Renal cortex interstitium (tissue), 11 donors: ENCODE measurements at regions not wholly inside any gene's neighbourhood (a gene's known extent, or its start where the extent isn't known, plus 50 kb on each side); places are given as distances from the start of the nearest gene placed in this dataset.
"Not testable (repeated sequence)": the region's sequence is repeated elsewhere in the genome, so short reads cannot be mapped to it uniquely, and the experiment has no call there.

Experiments used
- DNase-seq, 11 donors: peaks; one replicate each; pipeline ENCODE4 v3.0.0-alpha.2; 2013; ENCODE audit warnings: low read depth in 9 of 11, low spot score in 4 of 11; ENCODE audit errors: extremely low read depth in 1 of 11

DNA sequence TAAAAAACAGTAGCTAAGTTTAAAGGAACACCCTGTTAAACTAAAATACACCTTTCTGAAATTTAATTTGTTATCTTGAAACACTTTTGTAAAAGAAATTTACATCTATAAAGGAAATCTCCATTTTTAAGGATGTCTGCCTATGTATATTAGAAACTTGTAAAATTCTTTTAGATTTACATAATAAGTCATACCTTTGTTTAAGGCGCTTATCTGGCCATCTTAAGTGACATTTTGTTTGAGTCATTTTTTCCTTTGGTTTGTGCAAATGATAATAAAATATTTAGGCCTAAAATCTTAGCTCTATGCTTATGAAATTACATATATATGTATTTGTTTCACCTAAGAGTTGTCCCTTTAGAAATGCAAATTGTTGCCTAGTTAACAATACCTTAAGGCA, 1193.4 kb downstream of the FSCB start:
- DNase-seq: no peak

DNA sequence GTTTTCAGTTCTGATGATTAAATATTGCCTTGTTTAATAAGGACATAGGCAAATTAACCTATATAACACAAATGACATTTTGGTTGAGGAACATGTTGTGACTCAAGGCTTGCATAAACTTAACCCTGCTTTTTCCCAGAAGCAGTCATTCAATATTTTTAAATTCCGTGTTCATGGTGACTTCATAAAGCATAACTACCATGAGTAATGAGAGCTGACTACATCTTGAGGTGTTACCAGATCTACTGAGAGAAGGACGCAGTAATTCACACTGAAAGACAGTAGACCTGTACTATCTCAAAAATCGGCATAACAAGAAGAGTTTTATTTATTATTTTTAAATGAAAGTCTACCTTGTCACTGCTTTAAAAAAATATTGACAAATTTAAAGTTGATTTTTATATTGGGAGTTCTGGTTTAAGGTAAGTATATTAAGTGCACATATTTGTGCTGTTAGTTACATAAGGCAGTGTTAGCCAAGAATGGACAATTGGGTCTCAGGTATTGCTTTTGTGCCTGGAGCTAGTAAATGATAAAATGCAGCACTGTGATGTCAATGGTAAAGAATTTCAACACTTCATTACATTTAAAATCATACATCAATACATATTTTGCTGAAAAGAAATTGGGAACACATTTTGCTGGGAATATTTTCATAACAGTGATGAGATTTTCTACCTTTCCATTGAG, 1198.5 kb downstream of the FSCB start:
- no peak for DNase-seq

DNA sequence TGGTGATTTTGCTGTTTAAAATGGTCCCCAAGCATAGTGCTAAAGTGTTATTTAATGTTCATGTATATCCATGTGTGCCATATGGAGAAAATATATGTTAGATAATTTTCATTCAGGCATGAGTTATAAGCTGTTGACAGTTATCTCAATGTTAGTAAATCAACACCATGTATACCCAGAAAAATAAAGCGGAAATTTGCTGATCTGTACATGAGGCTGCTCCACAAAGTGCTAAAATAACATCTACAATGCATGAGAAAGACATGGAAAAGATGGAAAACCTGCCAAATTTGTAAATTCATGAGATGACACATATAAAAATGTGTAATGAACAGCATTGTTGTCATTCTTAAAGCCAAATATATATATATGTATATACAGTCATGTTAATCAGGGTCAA, 1199.2 kb downstream of the FSCB start:
- DNase-seq: no peak

DNA sequence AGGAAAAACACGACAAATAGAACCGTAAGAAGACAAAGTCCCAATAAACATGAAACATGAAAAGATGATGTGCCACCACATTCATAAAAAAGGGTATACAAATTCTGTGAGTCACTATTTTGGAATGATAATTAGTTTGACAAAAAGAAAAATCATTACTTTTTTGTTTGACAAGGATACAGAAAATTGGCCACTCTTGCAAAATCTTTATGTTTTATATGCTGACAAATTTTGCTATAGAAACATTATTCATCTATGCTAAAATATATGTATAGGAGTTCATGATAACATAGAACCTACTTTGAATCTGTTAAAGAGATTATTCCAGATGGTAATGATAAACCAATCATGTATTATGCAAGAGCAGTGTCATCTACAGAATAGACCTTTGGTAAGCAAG, 1201.0 kb downstream of the FSCB start:
- no peak for DNase-seq

DNA sequence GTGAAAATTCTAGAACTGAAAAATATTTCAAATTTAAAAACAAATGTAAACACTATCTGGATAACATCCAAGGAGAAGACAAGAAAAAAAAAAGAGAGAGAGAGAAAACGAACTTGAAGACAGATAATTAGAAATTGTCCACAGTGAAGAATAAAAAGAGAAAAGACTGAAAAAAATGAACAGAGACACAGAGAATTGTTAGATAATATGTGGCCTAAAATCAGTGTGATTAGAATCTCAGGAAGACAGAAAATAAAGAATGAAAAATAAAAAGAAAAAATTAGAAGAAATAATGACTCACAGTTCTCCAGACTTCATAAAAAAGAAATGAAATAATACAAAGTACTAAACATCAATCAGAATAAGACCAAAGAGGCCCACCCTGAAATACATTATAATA, 1209.3 kb downstream of the FSCB start:
- no peak for DNase-seq

DNA sequence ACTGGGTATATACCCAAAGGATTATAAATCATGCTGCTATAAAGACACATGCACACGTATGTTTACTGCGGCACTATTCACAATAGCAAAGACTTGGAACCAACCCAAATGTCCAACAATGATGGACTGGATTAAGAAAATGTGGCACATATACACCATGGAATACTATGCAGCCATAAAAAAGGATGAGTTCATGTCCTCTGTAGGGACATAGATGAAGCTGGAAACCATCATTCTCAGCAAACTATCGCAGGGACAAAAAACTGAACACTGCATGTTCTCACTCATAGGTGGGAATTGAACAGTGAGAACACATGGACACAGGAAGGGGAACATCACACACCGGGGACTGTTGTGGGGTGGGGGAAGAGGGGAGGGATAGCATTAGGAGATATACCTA, 1211.0 kb downstream of the FSCB start:
- DNase-seq: not testable (repeated sequence)

DNA sequence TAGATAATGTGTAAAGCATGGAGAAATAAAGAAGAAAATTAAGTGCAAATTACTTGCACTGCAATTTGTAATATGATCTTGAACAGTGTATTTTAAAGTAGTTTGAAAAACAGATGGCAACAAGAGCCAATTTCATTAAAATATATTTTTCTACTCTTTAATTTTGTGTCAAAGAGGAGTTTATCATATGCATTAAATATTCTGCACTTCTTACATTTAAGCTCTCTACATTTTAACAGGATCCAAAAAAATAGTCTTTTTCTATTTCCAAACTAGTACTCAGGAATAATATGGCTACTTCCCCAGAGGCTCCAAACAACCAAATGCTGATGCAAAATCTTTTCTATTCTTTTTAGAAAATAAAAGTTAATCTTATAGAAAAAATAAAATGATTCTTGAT, 1221.5 kb downstream of the FSCB start:
- DNase-seq: no peak

DNA sequence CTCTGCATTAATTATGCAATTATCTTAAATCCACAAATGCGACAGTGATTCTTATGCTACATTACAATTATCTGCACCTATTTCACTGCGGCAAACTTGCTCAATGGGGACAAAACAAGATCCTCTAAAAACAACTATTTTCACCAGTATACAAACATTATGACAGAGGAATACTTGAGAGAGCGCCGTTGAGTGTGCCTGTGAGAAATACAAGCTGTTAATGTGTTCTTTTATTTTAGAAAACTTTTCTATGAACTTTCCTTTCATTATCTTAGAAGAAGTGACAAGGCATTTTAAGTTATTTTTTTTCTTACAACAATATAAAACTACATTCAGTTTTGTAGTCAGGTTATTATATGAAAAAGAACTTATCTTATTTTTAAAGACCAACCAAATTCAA, 1247.0 kb downstream of the FSCB start:
- DNase-seq: no peak

DNA sequence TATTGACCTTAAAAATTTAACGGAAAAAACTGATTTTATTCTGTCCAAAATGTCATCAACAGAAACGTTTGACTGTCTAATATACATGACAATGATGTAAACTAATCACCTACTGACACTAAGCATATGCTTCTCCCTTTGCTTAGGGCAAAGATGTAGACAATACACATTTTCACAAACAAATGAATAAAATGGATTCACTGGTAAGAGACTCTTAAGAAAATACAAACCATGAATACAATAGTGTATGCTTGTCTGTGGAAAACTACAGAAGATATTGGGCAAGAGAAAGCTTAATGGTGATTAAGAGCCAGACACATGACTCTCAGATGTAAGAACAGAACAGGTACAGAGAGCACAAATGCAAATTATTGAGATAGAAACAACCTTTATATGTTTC, 1248.7 kb downstream of the FSCB start:
- no peak for DNase-seq

DNA sequence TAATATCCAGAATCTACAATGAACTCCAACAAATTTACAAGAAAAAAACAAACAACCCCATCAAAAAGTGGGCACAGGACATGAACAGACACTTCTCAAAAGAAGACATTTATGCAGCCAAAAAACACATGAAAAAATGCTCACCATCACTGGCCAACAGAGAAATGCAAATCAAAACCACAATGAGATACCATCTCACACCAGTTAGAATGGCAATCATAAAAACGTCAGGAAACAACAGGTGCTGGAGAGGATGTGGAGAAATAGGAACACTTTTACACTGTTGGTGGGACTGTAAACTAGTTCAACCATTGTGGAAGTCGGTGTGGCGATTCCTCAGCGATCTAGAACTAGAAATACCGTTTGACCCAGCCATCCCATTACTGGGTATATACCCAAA, 1250.1 kb downstream of the FSCB start:
- DNase-seq: not testable (repeated sequence)

DNA sequence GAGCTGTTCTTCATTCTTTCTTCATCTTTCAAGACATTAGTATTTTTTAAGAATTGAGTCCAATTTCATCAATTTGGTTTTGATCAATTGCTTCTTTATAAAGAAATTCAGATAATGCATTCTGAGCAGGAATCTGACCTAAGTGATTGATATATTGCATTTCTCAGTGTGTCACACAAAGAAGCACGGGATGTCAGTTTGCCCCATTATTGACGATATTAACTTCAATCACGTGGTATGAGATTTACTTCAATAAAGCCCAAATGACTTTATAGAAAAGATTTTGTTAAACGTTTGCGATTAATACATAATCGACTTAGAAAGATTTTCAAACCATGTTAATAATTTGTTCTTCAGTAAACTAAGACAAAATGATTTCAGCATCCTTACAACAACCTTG, 1254.2 kb downstream of the FSCB start:
- DNase-seq: no peak

DNA sequence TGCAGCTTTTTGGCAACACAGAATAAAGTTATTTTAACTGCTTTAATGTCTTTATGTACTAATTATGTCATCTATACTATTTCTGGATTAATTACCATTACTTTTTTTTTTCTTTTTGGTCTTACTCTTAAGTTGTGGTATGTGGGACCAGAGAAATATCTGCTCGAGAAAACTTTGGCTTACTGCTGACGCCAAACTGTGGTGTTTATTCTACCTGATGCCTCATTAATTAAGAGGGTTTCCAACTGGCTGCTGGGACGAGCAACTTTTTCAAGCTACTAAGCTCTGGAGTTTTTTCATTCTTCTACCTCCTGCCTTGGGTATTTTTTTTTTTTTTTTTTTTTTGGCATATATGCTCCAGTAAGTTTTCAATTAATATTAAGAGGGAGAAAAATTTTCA, 1257.5 kb downstream of the FSCB start:
- peak in 6 of 11 donors; percentile 0 to 21 (median 4) for DNase-seq

DNA sequence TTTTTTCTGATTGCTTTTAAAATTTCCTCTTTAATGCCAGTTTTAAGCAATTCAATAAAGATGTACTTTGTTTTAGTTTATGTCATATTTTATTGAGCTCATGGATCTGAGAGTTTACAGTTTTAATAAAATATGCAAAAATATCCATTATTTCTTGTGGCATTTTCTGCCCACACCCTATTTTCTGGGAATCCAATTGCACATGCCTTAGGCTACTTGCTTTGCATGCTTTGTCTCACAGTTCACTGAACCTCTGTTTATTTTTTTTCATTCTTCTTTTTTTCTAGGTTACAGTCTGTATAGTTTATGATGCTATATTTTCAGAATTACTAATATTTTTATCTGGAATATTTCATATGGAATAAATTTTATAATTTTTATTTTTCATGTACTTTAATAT, 1258.0 kb downstream of the FSCB start:
- no peak for DNase-seq

DNA sequence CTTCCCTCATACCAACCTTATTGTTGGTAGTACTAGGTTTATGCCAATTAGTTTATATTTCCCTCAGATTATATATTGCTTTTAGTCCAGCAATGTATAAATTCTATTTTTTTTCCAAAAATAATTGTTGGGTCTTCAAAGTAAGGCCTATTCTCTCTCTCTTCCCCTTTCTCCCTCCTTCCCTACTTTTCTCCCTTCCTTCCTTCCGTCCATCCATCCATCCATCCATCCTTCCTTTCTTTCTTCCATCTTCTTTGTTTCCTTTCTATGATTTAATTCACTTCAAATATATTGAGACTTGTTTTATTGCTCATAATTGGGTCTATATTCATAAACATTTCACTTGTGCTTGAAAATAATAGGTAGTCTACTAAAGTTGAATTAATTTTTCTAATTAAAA, 1259.2 kb downstream of the FSCB start:
- DNase-seq: no peak

DNA sequence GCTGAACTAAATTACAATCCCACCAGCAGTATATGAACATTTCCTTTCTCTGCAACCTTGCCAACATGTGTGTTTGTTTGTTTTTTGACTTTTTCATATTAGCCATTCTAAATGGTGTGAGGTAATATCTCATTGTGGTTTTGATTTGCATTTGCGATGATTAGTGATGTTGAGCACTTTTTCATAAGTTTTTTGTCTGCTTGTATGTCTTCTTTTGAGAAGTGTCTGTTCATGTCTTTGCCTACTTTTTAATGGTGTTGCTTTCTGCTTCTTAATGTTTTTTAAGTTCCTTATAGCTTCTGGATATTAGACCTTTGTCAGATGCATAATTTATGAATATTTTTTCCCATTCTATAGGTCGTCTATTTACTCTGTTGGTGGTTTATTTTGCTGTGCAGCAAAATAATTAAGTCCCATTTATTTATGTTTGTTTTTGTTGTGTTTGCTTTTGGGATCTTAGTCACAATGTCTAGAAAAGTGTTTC, 1262.9 kb downstream of the FSCB start:
- DNase-seq: no peak

DNA sequence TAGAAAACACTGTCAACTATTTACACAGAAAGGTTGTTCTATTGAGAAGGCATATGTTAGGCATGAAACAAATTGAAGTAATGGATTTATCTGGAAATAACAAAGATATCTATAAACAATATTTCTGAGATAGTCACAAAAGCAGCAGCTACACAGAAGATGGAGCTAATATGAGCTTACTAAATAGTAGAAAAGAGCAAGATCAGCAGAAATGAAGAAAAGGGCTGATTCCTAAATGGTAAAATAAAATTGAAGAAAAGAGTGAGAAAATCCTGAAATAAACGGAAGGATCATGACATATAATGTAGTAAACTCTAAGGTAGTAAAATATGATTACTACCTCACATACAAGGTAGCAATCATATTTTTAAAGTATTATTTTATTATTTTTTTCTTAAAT, 1263.9 kb downstream of the FSCB start:
- DNase-seq: no peak

DNA sequence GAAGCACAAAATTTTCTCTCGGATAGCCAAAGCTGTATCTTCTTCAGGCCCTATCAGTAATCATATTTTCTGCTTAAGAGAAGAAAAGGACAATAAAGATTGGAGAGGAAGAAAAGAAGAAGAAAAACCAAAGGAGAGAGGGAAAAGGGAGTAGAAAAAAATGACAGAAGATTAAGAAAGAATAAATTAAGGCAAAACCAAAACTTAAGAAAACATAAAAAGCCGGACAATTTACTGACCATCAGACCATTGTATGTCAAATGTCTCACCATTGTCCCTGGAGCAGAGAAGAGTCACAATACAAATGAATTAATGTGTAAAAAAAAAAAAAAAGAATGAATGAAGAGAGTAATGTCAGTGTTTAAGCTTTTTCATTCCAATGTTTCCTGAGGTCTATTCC, 1274.8 kb downstream of the FSCB start:
- no peak for DNase-seq

DNA sequence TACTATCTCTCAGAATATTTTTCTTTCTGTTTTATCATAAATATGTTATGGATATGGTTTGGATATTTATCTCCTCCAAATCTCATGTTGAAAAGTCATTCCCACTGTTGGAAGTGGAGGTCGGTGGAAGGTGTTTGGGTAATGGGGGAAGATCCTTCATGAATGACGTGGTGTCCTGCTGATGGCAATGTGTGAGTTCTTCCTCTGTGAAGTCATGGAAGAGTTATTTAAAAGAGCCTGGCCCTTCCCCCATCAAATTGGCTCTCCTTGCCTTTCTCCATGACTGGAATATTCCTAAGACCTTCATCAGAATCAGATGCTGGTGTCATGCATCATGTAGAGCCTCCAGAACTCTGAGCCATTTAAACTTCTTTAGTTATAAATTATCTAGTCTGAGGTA, 1291.6 kb downstream of the FSCB start:
- DNase-seq: no peak

DNA sequence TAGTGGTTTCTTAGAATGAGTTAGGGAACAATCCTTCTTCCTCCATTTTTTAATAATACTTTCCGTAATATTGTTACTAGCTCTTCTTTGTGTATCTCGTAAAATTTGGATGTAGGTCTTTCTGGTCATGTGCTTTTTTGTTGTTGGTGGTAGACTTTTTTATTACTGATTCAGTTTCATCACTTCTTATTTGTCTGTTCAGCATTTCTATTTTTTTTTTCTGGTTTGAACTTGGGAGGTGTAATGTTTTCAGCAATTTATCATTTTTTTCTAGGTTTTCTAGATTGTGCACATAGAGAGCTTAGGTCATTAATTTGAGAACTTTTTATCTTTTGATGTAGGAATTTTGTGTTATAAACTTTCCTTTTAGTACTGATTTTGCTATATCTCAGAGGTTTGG, 1299.9 kb downstream of the FSCB start:
- DNase-seq: no peak

DNA sequence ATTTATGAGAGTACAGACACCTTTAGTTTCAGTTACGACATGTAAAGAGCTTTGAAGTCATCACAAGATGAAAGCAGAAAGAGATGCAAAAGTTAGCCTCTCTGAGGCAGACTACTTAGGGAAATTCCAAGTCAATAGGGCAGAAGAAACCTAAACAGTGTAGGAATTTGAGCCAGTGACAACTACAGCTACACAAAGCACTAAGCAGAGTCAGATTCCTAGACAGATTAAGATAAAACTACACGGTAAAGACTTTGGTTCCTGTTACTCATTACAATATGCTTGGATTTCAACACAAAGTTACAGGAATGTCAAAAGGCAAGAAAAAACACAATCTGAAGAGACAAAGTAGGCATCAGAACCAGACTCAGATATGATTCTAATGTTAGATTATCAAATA, 1302.3 kb downstream of the FSCB start:
- DNase-seq: peak in 1 of 11 donors; percentile 0

DNA sequence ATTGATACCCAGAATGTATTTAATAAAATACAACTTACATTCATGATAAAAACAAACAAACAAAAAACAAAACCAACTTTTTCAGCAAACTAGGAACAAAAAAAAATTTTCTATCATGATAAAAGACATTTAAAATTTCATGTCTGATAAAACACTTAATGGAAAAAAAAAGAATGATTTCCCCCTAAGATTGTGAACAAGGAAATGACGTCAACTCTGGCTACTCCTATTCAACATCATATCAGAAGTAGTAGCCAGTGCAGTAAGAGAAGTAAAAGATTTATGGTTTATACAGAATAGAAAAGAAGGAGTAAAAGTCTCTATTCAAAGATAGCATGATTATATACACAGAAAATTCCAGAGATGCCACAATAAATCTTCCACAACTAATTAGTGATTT, 1306.6 kb downstream of the FSCB start:
- no peak for DNase-seq

DNA sequence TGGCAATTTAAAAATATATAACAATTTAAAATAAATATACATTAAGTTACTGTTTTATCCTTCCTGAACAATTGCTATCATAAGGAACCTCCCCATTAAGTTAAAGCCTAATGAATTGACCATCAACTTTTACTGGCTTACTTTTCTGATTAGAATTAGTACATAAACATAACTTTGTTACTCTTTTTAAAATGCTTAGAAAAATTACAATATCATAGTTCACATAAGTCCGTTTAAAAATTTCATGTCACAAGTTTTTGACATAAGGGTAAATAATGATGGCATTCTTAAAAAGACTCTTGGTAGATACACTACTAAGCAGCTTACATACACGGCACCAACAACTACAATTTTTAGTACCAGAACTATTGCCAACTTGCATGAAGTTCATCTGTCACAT, 1308.6 kb downstream of the FSCB start:
- no peak for DNase-seq
